BLaER1 treated with 17β-estradiol and CSF1 and Interleukin-3, amounts not matched to agents 10 nM and 100 nM (cell line): ENCODE measurements at regions not wholly inside any gene's neighbourhood (a gene's known extent, or its start where the extent isn't known, plus 50 kb on each side); places are given as distances from the start of the nearest gene placed in this dataset.
A peak's percentile ranks its signal among the peaks of the same experiment; 100 is the strongest.
"Not testable (repeated sequence)": the region's sequence is repeated elsewhere in the genome, so short reads cannot be mapped to it uniquely, and the experiment has no call there.

ENCODE experiments used
- H3K27ac ChIP-seq, 11 experiments: shearing (Covaris generic); formaldehyde crosslinking; 2 replicates each; pipeline ENCODE4 v1.8.1; 2022
- H3K27me3 ChIP-seq, 11 experiments: shearing (Covaris generic); formaldehyde crosslinking; 2 replicates each; pipeline ENCODE4 v1.8.1; 2022
- H3K36me3 ChIP-seq, 11 experiments: shearing (Covaris generic); formaldehyde crosslinking; 2 replicates each; pipeline ENCODE4 v1.8.1; 2022
- H3K4me1 ChIP-seq, 10 experiments: shearing (Covaris generic); formaldehyde crosslinking; 2 replicates each; pipeline ENCODE4 v1.8.1; 2022
- H3K4me2 ChIP-seq, 11 experiments: shearing (Covaris generic); formaldehyde crosslinking; 2 replicates each; pipeline ENCODE4 v1.8.1; 2022
- H3K4me3 ChIP-seq, 10 experiments: shearing (Covaris generic); formaldehyde crosslinking; 2 replicates each; pipeline ENCODE4 v1.8.1; 2022
- H3K9ac ChIP-seq, 11 experiments: shearing (Covaris generic); formaldehyde crosslinking; 2 replicates each; pipeline ENCODE4 v1.8.1; 2022
- H3K9me3 ChIP-seq, 11 experiments: shearing (Covaris generic); formaldehyde crosslinking; replicated peaks in 1 of 11; 2 replicates each; pipeline ENCODE4 v1.8.1; 2022
- H4K20me1 ChIP-seq, 11 experiments: shearing (Covaris generic); formaldehyde crosslinking; 2 replicates each; pipeline ENCODE4 v1.8.1; 2022
- Cebpa-rat ChIP-seq, 11 experiments: shearing (Covaris generic); IDR thresholded peaks; 2 replicates each; pipeline ENCODE4 v1.8.1; 2022

DNA sequence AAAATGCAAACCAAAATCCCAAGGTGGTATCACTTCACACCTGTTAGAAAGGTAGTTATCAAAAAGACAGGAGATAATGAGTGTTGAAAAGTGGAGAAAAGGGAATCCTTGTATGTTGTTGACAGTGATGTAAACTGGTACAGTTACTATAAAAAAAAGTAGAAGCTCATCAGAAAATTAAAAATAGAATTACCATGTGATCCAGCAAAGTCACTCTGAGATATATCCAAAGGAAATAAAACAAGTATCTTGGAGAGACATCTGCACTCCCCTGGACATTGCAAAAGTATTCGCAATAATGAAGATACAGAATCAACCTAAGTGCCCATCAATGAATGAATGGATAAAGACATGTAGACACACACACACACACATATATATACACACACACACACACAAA lies 208.3 kb upstream of the PIEZO2 start:
- Histone ChIP-seq H3K27me3 (no peaks in the 10 kb centered on the region), H3K27ac (no peak overlapping the region), H3K9me3 (no peaks in the 10 kb centered on the region), H3K4me2 (no peak overlapping the region), H4K20me1 (no peaks in the 10 kb centered on the region), H3K9ac (no peak overlapping the region), H3K4me1 (no peaks in the 10 kb centered on the region), H3K4me3 (no peak overlapping the region), H3K36me3 (no peaks in the 10 kb centered on the region)
- TF ChIP-seq Cebpa-rat (IDR thresholded peaks at IDR 0.05) = no peak

DNA sequence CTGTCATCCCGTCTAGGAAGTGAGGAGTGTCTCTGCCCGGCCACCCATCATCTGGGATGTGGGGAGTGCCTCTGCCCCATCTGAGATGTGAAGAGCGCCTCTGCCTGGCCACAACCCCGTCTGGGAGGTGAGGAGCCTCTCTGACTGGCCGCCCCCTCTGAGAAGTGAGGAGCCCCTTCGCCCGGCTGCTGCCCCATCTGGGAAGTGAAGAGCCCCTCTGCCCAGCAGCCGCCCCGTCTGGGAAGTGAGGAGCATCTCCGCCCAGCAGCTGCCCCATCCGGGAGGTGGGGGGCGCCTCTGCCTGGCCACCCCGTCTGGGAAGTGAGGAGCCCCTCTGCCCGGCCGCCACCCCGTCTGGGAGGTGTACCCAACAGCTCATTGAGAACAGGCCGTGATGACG lies 195.2 kb upstream of the PIEZO2 start:
- H3K4me2 ChIP-seq = not testable (repeated sequence)

DNA sequence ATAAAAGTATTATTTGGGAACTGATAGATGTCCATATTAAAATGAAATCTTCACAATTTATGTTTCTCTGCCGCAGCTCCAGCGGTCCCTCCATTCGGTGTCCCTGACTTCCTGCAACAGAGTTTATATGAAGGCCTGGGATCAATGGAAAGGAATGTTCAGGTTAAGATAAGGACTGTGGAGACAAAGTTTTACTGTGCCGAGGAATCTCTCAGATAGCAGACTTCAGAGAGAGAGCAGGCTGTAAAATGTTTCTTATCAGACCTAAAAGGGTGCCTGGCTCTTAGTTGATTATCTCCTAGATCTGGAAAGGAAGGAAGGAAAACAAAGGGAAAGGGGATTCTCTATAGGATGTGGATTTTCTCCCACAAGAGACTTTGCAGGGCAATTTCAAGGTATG lies 193.7 kb upstream of the PIEZO2 start:
- H3K4me1 ChIP-seq = no peaks in the 10 kb centered on the region
- peaks cover 39 to 60% (median 43%) of the 10 kb centered on the region in 11 experiments for H3K9me3 ChIP-seq
- no peaks in the 10 kb centered on the region for H3K27me3 ChIP-seq
- no peak overlapping the region for H3K4me3 ChIP-seq
- H3K4me2 ChIP-seq = no peak overlapping the region
- no peak overlapping the region for H3K9ac ChIP-seq
- no peak overlapping the region for H3K27ac ChIP-seq
- no peak for TF ChIP-seq Cebpa-rat (IDR thresholded peaks at IDR 0.05)
- H3K36me3 ChIP-seq = no peaks in the 10 kb centered on the region
- no peaks in the 10 kb centered on the region for H4K20me1 ChIP-seq

More for the DNA sequence above, 195.2 kb upstream of the PIEZO2 start:
- H3K27me3 ChIP-seq, H4K20me1 ChIP-seq, H3K9ac ChIP-seq, H3K27ac ChIP-seq, H3K4me1 ChIP-seq, H3K4me3 ChIP-seq, H3K36me3 ChIP-seq: not testable (repeated sequence)
- peaks cover 53 to 73% (median 57%) of the 10 kb centered on the region in 11 experiments for H3K9me3 ChIP-seq

DNA sequence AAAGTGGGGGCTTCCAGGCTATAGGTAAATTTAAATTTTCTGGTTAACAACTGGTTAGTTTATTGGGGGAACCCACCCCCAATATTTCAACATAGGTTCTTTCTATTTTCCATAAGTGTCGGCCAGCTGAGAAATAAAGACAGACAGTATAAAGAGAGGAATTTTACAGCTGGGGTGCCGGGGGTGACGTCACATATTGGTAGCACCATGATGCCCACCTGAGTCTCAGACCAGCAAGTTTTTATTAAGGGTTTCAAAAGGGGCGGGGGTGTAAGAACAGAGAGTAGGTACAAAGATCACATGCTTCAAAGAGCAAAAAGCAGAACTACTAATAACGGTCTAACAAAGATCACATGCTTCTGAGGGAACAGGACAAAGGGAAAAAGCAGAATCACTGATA lies 192.7 kb upstream of the PIEZO2 start:
- not testable (repeated sequence) for H3K27me3 ChIP-seq, H3K4me3 ChIP-seq, H3K27ac ChIP-seq, H3K36me3 ChIP-seq, H3K4me2 ChIP-seq, H3K4me1 ChIP-seq, H3K9ac ChIP-seq, H4K20me1 ChIP-seq
- peaks cover 29 to 50% (median 33%) of the 10 kb centered on the region in 11 experiments for H3K9me3 ChIP-seq

DNA sequence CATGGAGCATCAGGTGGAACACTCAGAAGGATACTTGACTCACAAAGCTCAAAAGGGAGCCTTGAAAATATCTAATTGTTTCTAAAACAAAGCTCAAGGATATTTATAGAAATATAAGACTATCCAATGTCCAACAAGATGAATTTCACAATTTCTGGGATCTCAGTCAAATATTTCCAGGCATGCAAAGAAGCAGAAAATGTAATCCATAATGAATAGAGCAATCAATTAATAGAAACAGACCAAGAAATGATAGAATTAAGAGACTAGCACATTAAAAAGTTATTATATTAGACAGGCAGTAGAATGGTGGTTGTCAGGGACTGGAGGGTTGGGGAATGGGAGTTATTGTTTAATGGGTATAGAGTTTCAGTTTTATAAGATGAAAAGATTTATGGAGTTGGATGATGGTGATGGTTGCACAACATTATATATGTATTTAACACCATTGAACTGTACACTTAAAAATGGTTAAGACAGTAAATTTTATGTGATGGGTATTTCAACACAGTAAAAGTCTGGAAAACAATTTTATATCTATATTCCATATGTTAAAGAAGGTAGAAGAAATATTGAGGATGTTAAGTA lies 189.9 kb upstream of the PIEZO2 start:
- Histone ChIP-seq H3K36me3 (no peaks in the 10 kb centered on the region), H3K4me1 (no peaks in the 10 kb centered on the region), H3K9ac (no peak overlapping the region), H3K27me3 (no peaks in the 10 kb centered on the region), H3K27ac (no peak overlapping the region), H3K4me2 (no peak overlapping the region), H4K20me1 (no peaks in the 10 kb centered on the region), H3K9me3 (peaks cover 14 to 29% (median 21%) of the 10 kb centered on the region in 11 experiments), H3K4me3 (no peak overlapping the region)
- no peak for TF ChIP-seq Cebpa-rat (IDR thresholded peaks at IDR 0.05)

DNA sequence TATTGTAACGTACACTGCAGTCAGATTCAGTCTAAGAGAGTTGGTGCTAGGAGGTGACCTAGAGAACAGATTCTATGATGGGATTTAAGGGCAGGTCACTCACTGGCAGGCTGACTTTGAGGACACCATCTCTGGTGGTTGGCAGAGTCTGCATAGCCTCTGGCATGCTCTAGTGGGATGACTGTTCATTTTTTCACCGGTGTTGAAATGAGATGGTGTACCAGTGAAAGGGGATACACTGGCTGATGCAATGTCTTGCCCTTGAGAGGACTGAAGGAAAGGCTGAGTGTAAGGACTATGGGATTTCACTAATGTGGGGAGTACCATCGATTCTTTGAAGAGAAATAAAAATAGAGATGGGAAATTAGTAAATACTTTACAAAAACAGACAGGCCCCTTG lies 186.9 kb upstream of the PIEZO2 start:
- no peaks in the 10 kb centered on the region for H3K9me3 ChIP-seq

DNA sequence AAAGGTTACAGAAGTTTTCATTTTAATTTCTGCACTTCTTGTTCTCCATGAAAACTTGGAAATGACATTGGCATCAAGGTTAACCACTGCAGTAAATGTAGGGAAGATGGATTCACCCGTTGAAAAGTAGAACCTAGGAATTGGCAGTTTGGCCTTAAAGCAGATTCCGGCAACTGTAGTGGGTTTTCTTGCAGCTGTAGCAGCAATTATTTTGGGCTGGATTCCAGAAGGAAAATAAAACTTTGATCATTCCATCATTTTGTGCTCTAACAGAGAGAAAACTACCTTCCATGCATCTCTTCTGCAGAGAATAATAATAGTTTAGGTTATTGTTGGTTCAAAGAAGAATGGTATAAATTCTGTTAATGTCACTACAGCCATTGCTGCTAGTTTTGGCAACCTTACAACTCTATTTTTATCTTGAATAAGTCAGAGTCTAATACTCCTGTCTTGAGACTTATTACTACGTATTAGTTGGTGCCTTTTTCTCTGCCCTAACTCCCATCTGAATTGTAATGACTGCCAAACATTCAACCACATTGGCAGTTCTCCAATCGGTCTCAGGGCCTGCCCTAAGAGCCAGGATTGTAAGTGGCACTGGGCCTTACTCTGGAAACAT lies 178.1 kb upstream of the PIEZO2 start:
- Histone ChIP-seq H3K27me3 (no peaks in the 10 kb centered on the region), H3K4me1 (peaks cover 0 to 35% (median 26%) of the 10 kb centered on the region in 10 experiments; a peak in 14 of 20 replicates), H3K36me3 (no peaks in the 10 kb centered on the region), H3K9ac (no peak overlapping the region), H3K4me2 (no peak overlapping the region), H3K9me3 (0 out of 22 replicates have a peak, but pooled peaks cover 0 to 5% (median 0%) of the 10 kb centered on the region in 11 experiments), H3K4me3 (no peak overlapping the region), H4K20me1 (no peaks in the 10 kb centered on the region), H3K27ac (no peak overlapping the region)
- no peak for TF ChIP-seq Cebpa-rat (IDR thresholded peaks at IDR 0.05)

More for the DNA sequence above, 186.9 kb upstream of the PIEZO2 start:
- H3K36me3 ChIP-seq = no peaks in the 10 kb centered on the region
- no peaks in the 10 kb centered on the region for H3K4me1 ChIP-seq
- H3K27ac ChIP-seq = no peak overlapping the region
- no peak overlapping the region for H3K4me3 ChIP-seq
- no peak overlapping the region for H3K4me2 ChIP-seq
- H3K9ac ChIP-seq = no peak overlapping the region
- H3K27me3 ChIP-seq = no peaks in the 10 kb centered on the region
- H4K20me1 ChIP-seq = no peaks in the 10 kb centered on the region
- TF ChIP-seq Cebpa-rat (IDR thresholded peaks at IDR 0.05) = no peak

DNA sequence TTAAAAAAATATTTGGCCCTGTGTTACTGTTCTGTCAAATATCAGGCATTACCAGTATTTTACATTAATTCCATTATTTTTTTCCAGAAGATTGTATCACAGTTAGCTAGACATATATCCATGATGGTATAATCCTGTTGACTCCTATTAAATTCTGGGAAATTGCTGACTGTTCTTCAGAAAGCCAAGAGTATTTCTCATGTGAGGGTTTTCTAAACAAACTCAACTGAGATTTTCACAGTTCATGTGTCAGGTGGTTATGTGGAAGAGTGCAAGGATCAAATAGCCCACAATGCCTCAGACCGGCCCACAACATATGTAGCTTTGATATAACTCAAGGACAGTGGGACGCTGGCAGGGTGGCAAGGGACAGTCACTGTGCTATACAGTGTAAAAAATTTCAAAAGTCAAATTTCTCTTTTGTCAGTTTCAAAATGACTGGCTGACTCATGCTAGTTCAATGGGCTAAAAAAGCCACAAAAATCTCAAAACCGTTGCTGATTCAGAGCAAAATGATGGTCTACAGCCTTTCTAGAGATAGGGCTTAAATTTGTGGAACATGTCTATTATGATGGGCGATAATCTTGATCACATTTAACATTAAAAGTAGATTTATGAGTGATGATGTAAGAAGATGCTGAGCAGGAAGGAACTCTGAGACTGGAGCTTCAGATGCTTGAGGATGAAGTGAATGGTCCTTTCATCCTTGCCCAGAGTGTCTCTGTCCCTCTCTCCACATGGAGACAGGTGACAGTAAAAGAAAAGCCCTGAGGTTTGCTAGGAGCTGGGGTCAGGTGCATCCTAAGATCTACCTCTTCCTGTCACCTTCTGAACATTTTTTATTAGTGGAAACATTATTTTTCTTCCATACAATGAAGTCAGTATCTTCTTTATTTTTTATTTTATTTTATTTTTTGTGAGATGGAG lies 175.8 kb upstream of the PIEZO2 start:
- no peaks in the 10 kb centered on the region for H3K27me3 ChIP-seq
- 0 out of 22 replicates have a peak, but pooled peaks cover 0 to 11% (median 0%) of the 10 kb centered on the region in 11 experiments for H3K9me3 ChIP-seq
- peak overlapping the region in 6 of 11 experiments; percentile 34 to 84 (median 67); a peak in 14 of 22 replicates for H3K27ac ChIP-seq
- H3K4me2 ChIP-seq = peak overlapping the region in 7 of 11 experiments; percentile 28 to 79 (median 61); a peak in 14 of 22 replicates
- TF ChIP-seq Cebpa-rat (IDR thresholded peaks at IDR 0.05) = no peak
- peaks cover 9 to 54% (median 44%) of the 10 kb centered on the region in 10 experiments for H3K4me1 ChIP-seq
- 0 out of 20 replicates have a peak overlapping the region, but pooled peaks of 1 of the 10 experiments have one; percentile 28 for H3K4me3 ChIP-seq
- no peaks in the 10 kb centered on the region for H3K36me3 ChIP-seq
- H3K9ac ChIP-seq = peak overlapping the region in 4 of 11 experiments; percentile 35 to 61 (median 40); a peak in 7 of 22 replicates
- no peaks in the 10 kb centered on the region for H4K20me1 ChIP-seq

DNA sequence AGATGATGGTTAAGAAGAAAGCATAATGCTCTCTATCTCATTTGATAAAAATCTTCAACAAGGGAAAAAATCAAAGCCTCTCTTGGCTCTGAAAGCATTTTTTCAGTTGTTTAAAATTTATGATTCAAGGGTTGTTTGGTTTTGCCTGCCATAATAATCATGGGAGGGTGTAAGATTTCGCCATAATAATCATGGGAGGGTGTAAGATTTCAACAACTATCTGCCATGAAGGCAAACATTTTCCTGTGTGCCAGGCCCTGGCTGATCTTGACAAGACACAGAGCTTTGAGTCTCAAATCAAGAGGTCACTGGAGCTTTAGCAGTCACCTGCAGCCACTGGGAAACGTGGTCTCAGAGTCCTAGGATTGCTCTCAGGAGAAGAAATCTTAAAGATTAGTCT lies 175.1 kb upstream of the PIEZO2 start:
- no peak overlapping the region for H3K4me3 ChIP-seq
- H3K36me3 ChIP-seq = no peaks in the 10 kb centered on the region
- peaks cover 9 to 57% (median 44%) of the 10 kb centered on the region in 10 experiments for H3K4me1 ChIP-seq
- H3K9me3 ChIP-seq = 0 out of 22 replicates have a peak, but pooled peaks cover 0 to 11% (median 0%) of the 10 kb centered on the region in 11 experiments
- H4K20me1 ChIP-seq = no peaks in the 10 kb centered on the region
- peak overlapping the region in 6 of 11 experiments; percentile 34 to 84 (median 67); a peak in 13 of 22 replicates for H3K27ac ChIP-seq
- peak overlapping the region in 4 of 11 experiments; percentile 35 to 57 (median 40); a peak in 5 of 22 replicates for H3K9ac ChIP-seq
- no peaks in the 10 kb centered on the region for H3K27me3 ChIP-seq
- H3K4me2 ChIP-seq = peak overlapping the region in 7 of 11 experiments; percentile 28 to 79 (median 61); a peak in 14 of 22 replicates
- no peak for TF ChIP-seq Cebpa-rat (IDR thresholded peaks at IDR 0.05)
